NCI-H187 treated with DMSO at 0.1 percent for 48 hours (cell line): ENCODE measurements at regions not wholly inside any gene's neighbourhood (a gene's known extent, or its start where the extent isn't known, plus 50 kb on each side); places are given as distances from the start of the nearest gene placed in this dataset.
"Not testable (repeated sequence)": the region's sequence is repeated elsewhere in the genome, so short reads cannot be mapped to it uniquely, and the experiment has no call there.

Experiments
- DNase-seq: peaks from one replicate; lab custom pipeline; 2025; lab: John Stamatoyannopoulos, UW

GRCh38 chr5:42989190-42989589, 50.9 kb downstream of the ANXA2R start:
- no peak for DNase-seq

- DNase-seq = no peak
Measured at GRCh38 chr5:42988568-42988967, 51.6 kb downstream of the ANXA2R start.

- no peak for DNase-seq
Measured at GRCh38 chr5:42985129-42986037, 54.7 kb downstream of the ANXA2R start.

- DNase-seq = no peak
Measured at GRCh38 chr5:42984307-42984706, 55.8 kb downstream of the ANXA2R start.

GRCh38 chr5:42982107-42982622, 58.0 kb downstream of the ANXA2R start:
- peak; percentile 61 for DNase-seq

GRCh38 chr5:42981417-42982106, 58.6 kb downstream of the ANXA2R start:
- not testable (repeated sequence) for DNase-seq

GRCh38 chr5:42981015-42981414, 59.1 kb downstream of the ANXA2R start:
- not testable (repeated sequence) for DNase-seq

- not testable (repeated sequence) for DNase-seq
Measured at GRCh38 chr5:42980391-42980790, 59.7 kb downstream of the ANXA2R start.

GRCh38 chr5:42979242-42979641, 60.9 kb downstream of the ANXA2R start:
- DNase-seq = not testable (repeated sequence)

GRCh38 chr5:42974536-42974935, 65.6 kb downstream of the ANXA2R start:
- DNase-seq = no peak

GRCh38 chr5:42970636-42971559, 69.2 kb downstream of the ANXA2R start:
- no peak for DNase-seq

GRCh38 chr5:42965934-42966333, 74.2 kb downstream of the ANXA2R start:
- no peak for DNase-seq

GRCh38 chr5:42963412-42963811, 76.7 kb downstream of the ANXA2R start:
- DNase-seq = no peak

- DNase-seq = no peak
Measured at GRCh38 chr5:42962124-42962523, 78.0 kb downstream of the ANXA2R start.

GRCh38 chr5:42960506-42960905, 79.6 kb downstream of the ANXA2R start:
- DNase-seq = no peak

- DNase-seq = no peak
Measured at GRCh38 chr5:42956551-42956950, 83.6 kb downstream of the ANXA2R start.

GRCh38 chr5:42953041-42953440, 87.1 kb downstream of the ANXA2R start:
- DNase-seq = no peak

- DNase-seq = no peak
Measured at GRCh38 chr5:42952578-42952974, 87.5 kb downstream of the ANXA2R start.

- peak; percentile 81 for DNase-seq
Measured at GRCh38 chr5:42951293-42951840, 88.8 kb downstream of the ANXA2R start.

GRCh38 chr5:42950456-42951292, 89.4 kb downstream of the ANXA2R start:
- DNase-seq = peak; percentile 51

- no peak for DNase-seq
Measured at GRCh38 chr5:42950116-42950455, 90.0 kb downstream of the ANXA2R start.
